ENCODE measurements at regions not wholly inside any gene's neighbourhood (a gene's known extent, or its start where the extent isn't known, plus 50 kb on each side); places are given as distances from the start of the nearest gene placed in this dataset.

DNA sequence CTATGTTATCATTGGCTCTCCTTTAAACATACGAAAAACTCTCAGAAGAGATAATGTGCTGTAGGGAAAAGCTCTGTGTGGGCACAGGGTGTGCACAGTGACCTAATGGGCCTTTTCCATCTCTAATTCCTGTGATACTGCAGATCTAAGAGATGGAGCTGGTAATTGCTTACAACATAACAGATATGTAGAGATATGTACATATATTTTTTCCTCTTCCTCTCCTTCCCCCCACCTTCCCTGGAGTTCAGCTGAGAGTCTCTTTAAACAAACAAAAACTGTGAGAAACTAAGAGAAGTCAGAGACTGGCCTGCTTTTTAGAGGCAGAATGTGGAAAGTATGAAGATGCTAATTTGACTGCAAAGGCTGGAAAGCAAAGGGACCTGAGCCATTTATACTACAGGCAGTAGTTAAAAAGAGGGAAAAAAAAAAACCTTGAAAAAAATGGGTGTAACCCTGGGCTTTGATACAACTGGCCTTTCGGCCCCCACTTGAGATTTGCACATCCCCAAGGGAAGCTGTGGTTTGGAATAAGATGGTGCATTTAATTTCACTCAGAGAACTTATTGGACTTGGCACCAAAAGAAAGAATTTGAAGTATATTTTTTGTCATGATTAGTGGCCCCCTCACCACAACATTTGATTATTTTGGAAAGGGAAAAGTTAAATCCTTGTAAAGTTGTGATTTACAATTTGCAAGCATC is 502.2 kb upstream of the ZEB2 start:
- 78% methylated on average over 2 of the region's 2 CpGs for WGBS
- no peak for DNase-seq (ENCODE audit: extremely low spot score)
- Histone ChIP-seq H3K27ac (ENCODE audit: low read depth) (no peak overlapping the region), H3K4me1 (ENCODE audit: insufficient read depth) (no peaks in the 10 kb centered on the region), H3K4me3 (ENCODE audit: low read depth, low read length) (no peak overlapping the region), H3K36me3 (ENCODE audit: insufficient read depth) (no peaks in the 10 kb centered on the region)

- H3K36me3 ChIP-seq (ENCODE audit: insufficient read depth), result no peaks in the 10 kb centered on the region
- WGBS, result 95% methylated on average over 3 of the region's 3 CpGs
- no peak overlapping the region for H3K4me3 ChIP-seq (ENCODE audit: low read depth, low read length)
- no peak overlapping the region for H3K27ac ChIP-seq (ENCODE audit: low read depth)
- H3K4me1 ChIP-seq (ENCODE audit: insufficient read depth), result no peaks in the 10 kb centered on the region
- DNase-seq (ENCODE audit: extremely low spot score), result no peak
These were observed 500.8 kb upstream of the ZEB2 start for GRCh38 chr2:145020694-145021093.

- no peaks in the 10 kb centered on the region for H3K4me1 ChIP-seq (ENCODE audit: insufficient read depth)
- DNase-seq (ENCODE audit: extremely low spot score), result no peak
- no peak overlapping the region for H3K27ac ChIP-seq (ENCODE audit: low read depth)
- H3K4me3 ChIP-seq (ENCODE audit: low read depth, low read length), result no peak overlapping the region
- 97% methylated on average over 2 of the region's 2 CpGs for WGBS
- H3K36me3 ChIP-seq (ENCODE audit: insufficient read depth), result no peaks in the 10 kb centered on the region
These were observed 500.2 kb upstream of the ZEB2 start for GRCh38 chr2:145020139-145020538.

- no peak for DNase-seq (ENCODE audit: extremely low spot score)
- WGBS, result 73% methylated on average over 5 of the region's 5 CpGs
- no peaks in the 10 kb centered on the region for H3K4me1 ChIP-seq (ENCODE audit: insufficient read depth)
- H3K36me3 ChIP-seq (ENCODE audit: insufficient read depth), result no peaks in the 10 kb centered on the region
- no peak overlapping the region for H3K27ac ChIP-seq (ENCODE audit: low read depth)
- no peak overlapping the region for H3K4me3 ChIP-seq (ENCODE audit: low read depth, low read length)
These were observed 498.6 kb upstream of the ZEB2 start for GRCh38 chr2:145018502-145018901.

GRCh38 chr2:145017149-145017548 is 497.2 kb upstream of the ZEB2 start:
- Histone ChIP-seq H3K36me3 (ENCODE audit: insufficient read depth) (no peaks in the 10 kb centered on the region), H3K27ac (ENCODE audit: low read depth) (no peak overlapping the region), H3K4me3 (ENCODE audit: low read depth, low read length) (no peak overlapping the region), H3K4me1 (ENCODE audit: insufficient read depth) (no peaks in the 10 kb centered on the region)
- DNase-seq (ENCODE audit: extremely low spot score), result no peak
- WGBS, result 95% methylated on average over 1 of the region's 1 CpG

DNA sequence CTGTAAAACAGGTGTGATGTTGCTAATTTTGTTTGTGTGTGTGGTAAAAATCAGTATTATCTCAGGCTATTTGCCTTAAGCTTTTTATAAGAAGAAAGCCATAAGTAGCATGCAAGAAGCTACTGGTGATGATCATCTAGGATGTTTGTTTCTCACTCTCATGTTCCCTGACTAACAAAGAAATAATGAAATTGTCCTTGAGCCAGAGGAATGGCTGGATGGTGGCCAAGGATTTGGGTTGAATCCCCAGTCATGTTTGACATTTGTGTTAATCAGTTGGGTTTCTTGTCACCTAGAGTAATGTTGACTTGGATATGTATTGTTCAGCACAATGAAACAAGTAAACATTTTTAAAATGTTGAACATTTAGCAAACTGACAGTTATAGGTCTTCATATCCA is 496.8 kb upstream of the ZEB2 start:
- no peak for DNase-seq (ENCODE audit: extremely low spot score)
- no peak overlapping the region for H3K4me3 ChIP-seq (ENCODE audit: low read depth, low read length)
- H3K4me1 ChIP-seq (ENCODE audit: insufficient read depth), result no peaks in the 10 kb centered on the region
- H3K27ac ChIP-seq (ENCODE audit: low read depth), result no peak overlapping the region
- no peaks in the 10 kb centered on the region for H3K36me3 ChIP-seq (ENCODE audit: insufficient read depth)

DNA sequence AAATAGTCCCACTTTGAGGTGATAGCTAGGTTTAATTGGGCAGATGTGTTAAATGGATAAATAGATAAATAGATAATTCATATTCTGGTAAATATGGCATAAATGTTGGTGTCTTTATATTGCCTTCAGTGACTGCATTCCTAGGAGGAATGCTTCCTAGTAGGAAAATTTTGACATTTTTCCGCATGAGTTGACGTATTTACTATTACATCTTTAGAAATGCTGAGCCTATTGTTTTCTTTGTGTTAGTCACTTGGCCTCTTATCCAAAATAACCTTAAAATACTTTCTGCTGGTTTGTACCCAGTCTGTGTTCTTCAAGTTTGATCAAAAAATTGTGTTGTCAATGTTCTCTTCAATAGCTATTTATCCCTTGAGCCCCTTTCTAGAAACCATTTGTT is 495.6 kb upstream of the ZEB2 start:
- no peak overlapping the region for H3K4me3 ChIP-seq (ENCODE audit: low read depth, low read length)
- DNase-seq (ENCODE audit: extremely low spot score), result no peak
- over 99% methylated on average over 2 of the region's 2 CpGs for WGBS
- no peak overlapping the region for H3K27ac ChIP-seq (ENCODE audit: low read depth)
- H3K4me1 ChIP-seq (ENCODE audit: insufficient read depth), result no peaks in the 10 kb centered on the region
- no peaks in the 10 kb centered on the region for H3K36me3 ChIP-seq (ENCODE audit: insufficient read depth)

GRCh38 chr2:145012806-145013205 is 492.9 kb upstream of the ZEB2 start:
- Histone ChIP-seq H3K36me3 (ENCODE audit: insufficient read depth) (no peaks in the 10 kb centered on the region), H3K4me1 (ENCODE audit: insufficient read depth) (no peaks in the 10 kb centered on the region), H3K4me3 (ENCODE audit: low read depth, low read length) (no peak overlapping the region), H3K27ac (ENCODE audit: low read depth) (no peak overlapping the region)
- DNase-seq (ENCODE audit: extremely low spot score), result no peak
- 92% methylated on average over 3 of the region's 3 CpGs for WGBS

- no peak overlapping the region for H3K4me3 ChIP-seq (ENCODE audit: low read depth, low read length)
- H3K4me1 ChIP-seq (ENCODE audit: insufficient read depth), result no peaks in the 10 kb centered on the region
- DNase-seq (ENCODE audit: extremely low spot score), result peak; percentile 77
- 36% methylated on average over 4 of the region's 4 CpGs for WGBS
- H3K36me3 ChIP-seq (ENCODE audit: insufficient read depth), result no peaks in the 10 kb centered on the region
- no peak overlapping the region for H3K27ac ChIP-seq (ENCODE audit: low read depth)
These were observed 492.3 kb upstream of the ZEB2 start for GRCh38 chr2:145012214-145012670.

DNA sequence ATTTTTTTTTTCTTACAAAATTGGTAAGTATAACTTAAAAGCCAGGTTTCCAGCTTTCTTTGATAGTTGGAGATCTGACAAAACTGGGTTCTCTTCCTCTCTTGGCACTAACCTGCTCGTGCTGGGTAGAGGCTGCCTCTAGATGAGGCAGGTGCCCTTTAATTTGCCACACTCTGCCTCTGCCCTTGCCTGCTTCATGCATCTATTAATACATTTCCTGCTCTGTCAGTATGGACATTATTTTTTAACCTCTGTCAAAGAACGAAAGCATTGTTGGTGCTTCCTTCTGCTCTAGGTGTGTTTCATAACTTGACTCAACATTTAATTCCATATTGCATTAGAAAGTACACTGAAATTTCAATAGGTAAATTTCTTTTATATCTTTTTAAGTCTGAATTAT is 490.7 kb upstream of the ZEB2 start:
- DNase-seq (ENCODE audit: extremely low spot score), result no peak
- H3K4me3 ChIP-seq (ENCODE audit: low read depth, low read length), result no peak overlapping the region
- WGBS, result 94% methylated on average over 2 of the region's 2 CpGs
- no peaks in the 10 kb centered on the region for H3K36me3 ChIP-seq (ENCODE audit: insufficient read depth)
- H3K4me1 ChIP-seq (ENCODE audit: insufficient read depth), result no peaks in the 10 kb centered on the region
- no peak overlapping the region for H3K27ac ChIP-seq (ENCODE audit: low read depth)

DNA sequence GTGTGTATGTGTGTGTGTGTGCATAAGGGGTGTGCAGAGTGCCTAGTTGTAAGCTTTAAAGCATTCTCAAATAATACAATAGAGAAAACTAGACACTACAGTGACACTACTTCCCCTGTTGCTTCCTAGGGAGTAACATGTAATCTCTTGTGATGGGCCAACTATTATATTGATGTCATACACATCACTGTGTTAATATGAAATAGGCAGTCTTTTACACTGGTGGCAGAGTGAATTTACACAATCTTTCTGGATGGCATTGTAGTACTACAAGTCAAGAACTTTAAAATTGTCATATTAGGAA is 488.0 kb upstream of the ZEB2 start:
- Histone ChIP-seq H3K4me3 (ENCODE audit: low read depth, low read length) (no peak overlapping the region), H3K4me1 (ENCODE audit: insufficient read depth) (no peaks in the 10 kb centered on the region), H3K36me3 (ENCODE audit: insufficient read depth) (no peaks in the 10 kb centered on the region), H3K27ac (ENCODE audit: low read depth) (no peak overlapping the region)
- no peak for DNase-seq (ENCODE audit: extremely low spot score)

- H3K36me3 ChIP-seq (ENCODE audit: insufficient read depth), result no peaks in the 10 kb centered on the region
- H3K27ac ChIP-seq (ENCODE audit: low read depth), result no peak overlapping the region
- 69% methylated on average over 13 of the region's 13 CpGs for WGBS
- no peak overlapping the region for H3K4me3 ChIP-seq (ENCODE audit: low read depth, low read length)
- no peak for DNase-seq (ENCODE audit: extremely low spot score)
- no peaks in the 10 kb centered on the region for H3K4me1 ChIP-seq (ENCODE audit: insufficient read depth)
These were observed 487.4 kb upstream of the ZEB2 start for GRCh38 chr2:145007093-145007959.

DNA sequence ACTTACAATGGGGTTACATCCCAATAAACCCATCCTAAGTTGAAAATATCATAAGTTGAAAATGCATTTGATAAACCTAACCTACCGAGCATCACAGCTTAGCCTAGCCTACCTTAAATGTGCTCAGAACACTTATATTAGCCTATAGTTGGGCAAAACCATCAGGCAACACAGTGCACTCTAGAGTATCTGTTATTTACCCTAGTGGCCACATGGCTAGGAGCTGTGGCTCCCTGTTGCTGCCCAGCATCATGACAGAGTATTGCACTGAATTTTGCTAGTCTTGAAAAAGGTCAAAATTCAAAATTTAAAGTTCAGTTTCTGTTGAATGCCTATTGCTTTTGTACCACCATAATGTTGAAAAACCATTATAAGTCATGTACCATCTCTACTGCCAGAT is 482.7 kb upstream of the ZEB2 start:
- 98% methylated on average over 1 of the region's 1 CpG for WGBS

DNA sequence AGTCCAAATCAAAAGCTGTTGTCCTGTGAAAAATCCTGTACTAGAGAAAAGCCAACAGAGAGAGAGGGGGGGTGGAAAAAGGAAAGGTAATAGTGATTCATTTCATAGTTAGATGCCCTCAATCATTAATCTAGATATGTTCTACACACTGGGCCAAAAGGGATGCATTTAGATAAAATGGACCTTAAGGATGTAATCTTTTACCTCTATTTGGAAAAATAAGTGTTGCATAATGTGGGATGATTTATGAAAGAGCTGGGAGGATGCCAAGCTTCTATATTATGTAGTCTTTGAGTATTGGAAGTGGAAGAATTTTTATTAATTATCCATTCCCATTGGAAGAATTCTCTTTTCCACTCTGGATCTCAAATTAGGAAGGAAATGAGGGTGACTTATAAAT is 480.5 kb upstream of the ZEB2 start:
- H3K4me1 ChIP-seq (ENCODE audit: insufficient read depth), result no peaks in the 10 kb centered on the region
- DNase-seq (ENCODE audit: extremely low spot score), result no peak
- no peak overlapping the region for H3K4me3 ChIP-seq (ENCODE audit: low read depth, low read length)
- H3K36me3 ChIP-seq (ENCODE audit: insufficient read depth), result no peaks in the 10 kb centered on the region
- no peak overlapping the region for H3K27ac ChIP-seq (ENCODE audit: low read depth)

More for the DNA sequence above, 482.7 kb upstream of the ZEB2 start:
- Histone ChIP-seq H3K36me3 (ENCODE audit: insufficient read depth) (no peaks in the 10 kb centered on the region), H3K27ac (ENCODE audit: low read depth) (no peak overlapping the region), H3K4me1 (ENCODE audit: insufficient read depth) (no peaks in the 10 kb centered on the region), H3K4me3 (ENCODE audit: low read depth, low read length) (no peak overlapping the region)
- DNase-seq (ENCODE audit: extremely low spot score), result no peak
